Embryonic facial prominence (tissue), 1 donor: ENCODE measurements at regions not wholly inside any gene's neighbourhood (a gene's known extent, or its start where the extent isn't known, plus 50 kb on each side); places are given as distances from the start of the nearest gene placed in this dataset.

Experiments
- DNase-seq: peaks from one replicate; pipeline ENCODE4 v3.0.0-alpha.2; 2016; ENCODE audit errors: extremely low spot score

DNA sequence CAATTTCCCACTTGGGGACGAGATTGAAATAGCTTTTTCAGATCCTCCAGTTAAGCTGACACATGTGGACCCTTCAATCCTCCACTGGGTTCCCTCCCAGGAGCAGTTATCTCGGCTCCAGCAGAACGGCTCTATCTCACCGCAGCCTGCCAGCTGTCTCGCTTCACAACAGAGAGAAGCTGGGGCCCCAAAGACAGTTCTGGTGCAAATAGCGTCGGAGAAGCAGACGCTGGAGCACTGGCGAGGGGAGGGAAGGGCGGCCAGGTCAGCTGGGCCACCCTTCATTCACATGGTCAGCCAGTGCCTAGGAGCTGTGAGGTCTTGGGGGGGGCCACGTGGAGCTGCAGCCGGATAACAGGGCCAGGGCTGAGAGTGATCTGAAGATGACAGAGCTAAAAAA lies 141.3 kb upstream of the SDK2 start:
- no peak for DNase-seq

DNA sequence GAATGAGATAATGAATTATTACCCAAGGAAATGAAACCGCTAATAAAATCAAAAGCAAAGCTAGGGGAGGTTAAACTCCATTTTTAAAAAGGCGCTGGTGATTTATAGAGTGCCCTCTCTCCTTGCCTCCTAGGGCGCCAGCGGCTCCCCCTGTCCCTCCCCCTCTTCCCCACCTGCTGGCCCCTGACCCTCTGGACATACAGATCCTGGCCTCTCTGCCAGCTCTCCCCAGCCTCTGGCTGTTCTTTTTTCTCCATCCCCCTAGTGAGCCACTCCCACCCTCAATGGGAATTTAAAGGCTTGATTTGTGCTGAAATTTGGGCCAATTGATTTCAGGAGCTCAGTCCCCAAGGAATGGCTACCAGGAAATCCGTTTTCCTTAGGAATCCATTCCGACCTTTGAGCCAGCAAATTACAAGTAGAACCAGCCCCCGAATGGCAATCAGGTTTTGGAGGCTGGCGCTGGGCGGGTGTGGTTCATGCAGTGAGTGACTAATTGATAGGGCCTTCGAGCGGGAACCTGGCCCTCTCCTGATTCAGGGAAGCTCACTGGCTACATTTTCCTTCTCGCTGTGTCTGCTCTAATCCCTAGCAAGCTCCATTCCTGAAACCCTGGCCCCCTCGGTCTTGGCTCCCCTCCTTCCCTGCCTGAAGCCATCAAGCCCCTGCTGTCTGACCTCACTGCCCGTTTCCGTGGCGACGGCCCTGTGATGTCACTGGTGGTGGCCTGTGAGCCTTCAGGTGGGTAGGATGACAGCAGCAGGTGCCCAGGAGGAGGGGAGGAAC lies 141.9 kb upstream of the SDK2 start:
- DNase-seq: no peak

DNA sequence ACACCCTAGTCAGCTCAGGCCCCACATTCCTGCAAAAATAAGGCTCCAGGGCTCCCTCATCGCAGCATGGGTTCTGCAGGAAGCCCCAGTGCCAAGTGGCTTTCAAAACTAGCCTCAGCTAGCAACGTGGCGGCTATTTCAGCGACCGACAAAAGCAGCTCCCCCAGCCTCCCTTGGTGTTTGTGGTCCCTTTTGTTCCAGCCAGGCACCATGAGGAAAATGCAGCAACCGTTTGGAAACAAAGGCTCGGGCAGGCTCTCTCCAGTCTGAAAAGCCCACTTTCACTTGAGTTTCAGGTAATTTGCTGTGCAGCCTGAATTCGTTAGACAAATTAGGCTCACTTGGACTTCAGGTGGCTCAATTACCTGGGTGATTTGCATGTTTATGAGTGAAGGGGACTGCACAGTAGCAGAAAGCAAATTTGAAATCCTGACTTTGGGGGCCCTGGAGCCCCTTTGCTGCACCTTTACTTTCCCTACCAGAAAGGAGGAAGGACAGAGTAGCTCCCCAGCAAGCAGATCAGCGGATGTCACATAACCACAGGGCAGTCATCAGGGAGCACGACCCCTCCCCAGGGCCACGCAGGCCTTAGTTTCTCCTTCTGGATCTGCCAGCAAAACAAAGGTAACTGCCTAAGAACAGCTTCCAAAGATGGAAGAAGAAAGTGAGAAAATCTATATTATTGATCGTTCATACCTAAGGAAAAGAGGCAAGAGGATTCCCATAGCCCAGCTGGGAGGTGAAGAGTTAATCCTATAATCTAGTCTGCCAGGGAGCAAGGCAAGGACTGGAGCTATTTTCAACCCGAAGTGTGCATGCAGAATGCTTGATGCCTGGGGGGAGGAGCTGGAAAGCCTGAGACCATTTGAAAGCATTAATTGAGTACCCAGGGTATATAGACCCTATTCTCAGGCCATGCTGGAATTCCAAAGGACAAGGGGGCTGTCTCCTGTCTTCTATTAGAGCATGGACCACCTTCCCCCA lies 143.1 kb upstream of the SDK2 start:
- no peak for DNase-seq

DNA sequence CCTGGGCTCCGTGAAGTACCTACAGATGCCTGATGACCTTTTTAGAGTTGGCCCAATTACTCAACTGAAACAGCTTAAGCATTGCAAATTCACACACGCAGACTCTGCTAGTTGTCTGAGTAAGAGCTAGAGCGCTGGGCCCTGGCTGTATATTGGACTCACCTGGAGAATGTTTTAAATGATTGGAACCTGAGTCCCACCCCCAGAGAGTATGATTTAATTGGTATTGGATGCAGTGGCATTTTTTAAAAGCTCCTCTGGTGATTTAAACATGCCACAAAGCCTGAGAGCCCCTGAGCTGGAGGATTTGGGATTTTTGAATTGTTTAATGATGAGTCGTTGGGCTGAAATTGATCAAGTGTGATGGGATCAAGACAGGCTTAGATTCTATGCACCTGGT lies 143.9 kb upstream of the SDK2 start:
- no peak for DNase-seq

DNA sequence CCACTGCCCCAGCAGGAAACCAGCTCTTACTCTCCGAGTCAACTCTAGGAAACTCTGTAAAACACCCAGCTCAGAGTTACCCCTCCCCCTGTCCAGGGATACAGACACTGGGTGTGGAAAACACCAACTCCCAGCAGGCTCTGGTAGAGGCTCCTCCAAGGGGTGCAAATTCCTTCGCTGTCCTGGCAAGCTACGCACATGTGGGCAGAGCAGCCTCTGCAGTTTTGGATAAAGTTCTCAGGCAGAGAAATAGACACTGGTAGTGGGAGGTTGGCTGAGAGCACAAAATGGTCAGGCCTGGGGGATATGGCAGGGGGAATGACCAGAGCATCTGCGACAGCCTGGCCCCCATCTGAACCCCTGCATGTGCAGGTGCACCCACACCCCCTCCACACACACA lies 146.9 kb upstream of the SDK2 start:
- DNase-seq: no peak

DNA sequence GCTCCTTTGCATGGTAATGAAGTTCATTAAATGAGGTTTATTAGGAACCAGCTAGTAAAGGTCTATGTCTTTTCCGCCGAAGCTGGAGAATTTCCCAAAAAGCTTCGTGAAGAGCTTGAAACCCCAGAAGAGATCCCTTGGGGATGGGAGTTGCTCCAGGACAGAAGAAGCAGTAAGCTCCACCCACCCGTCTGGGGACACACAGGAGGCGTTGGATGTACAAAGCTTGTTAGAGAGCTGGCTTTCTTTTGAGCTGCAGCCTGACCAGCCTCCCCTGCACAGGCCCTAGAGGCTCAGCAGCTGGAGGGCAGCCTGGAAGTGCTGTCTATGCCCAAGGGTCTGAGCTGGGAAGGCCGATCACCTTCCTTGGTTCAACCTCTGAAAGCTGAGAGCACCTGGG lies 147.4 kb upstream of the SDK2 start:
- no peak for DNase-seq

DNA sequence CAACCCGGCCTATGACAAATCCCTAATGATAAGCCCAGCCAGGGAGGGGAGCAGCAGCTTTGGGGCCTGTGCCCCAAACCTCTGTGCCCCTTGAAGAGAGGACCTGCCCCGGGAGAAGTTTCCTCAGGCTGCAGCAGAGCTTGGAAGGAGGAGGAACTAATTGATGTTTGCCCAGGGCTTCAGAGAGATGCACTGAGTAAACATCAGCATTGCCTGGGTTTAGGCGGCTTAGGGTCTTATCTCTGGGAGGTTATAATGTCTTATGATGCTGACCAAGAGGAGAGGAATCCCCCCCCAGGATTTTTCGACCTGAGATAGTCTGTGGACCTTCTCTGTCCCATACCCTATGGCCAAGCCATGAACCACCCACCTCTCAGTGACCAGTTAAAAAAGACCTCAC lies 148.7 kb upstream of the SDK2 start:
- no peak for DNase-seq

DNA sequence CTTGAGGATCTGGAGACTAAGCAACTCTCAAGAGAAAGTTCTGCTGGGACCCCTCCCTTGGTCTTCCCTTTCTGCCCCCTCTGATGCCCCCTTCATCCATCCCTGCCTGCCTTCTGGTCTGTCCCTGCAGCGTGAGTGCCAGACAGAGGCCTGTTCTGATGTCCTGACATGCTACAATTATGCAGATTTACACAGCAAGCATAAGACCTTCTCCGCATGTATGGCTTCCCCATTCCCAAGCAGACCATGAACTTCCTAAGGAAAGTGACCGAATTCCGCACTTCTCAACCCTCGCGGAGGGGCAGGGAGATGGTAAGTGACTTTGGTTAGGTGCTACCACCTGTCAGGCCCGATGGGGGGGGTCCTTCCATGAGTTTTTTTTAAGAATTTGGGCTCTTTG lies 150.1 kb upstream of the SDK2 start:
- DNase-seq: no peak

DNA sequence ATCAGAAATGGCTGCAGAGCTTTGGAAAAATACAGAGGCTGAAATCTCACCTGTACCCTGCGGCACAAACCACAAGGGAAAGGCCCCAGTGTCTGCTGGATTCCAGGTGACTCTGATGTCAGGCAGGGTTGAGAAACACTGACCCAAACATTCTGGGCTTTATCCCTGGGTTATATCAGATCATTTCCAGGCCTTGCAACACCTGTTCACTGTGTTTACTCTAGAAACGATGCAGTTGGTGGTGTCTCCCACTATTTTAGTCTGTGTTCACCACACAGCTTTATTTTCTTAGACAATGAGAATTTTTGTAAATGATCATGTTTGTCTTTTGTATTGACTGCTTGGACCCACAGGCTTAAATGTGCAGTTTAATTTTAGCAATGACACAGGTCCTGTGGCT lies 151.5 kb upstream of the SDK2 start:
- no peak for DNase-seq

DNA sequence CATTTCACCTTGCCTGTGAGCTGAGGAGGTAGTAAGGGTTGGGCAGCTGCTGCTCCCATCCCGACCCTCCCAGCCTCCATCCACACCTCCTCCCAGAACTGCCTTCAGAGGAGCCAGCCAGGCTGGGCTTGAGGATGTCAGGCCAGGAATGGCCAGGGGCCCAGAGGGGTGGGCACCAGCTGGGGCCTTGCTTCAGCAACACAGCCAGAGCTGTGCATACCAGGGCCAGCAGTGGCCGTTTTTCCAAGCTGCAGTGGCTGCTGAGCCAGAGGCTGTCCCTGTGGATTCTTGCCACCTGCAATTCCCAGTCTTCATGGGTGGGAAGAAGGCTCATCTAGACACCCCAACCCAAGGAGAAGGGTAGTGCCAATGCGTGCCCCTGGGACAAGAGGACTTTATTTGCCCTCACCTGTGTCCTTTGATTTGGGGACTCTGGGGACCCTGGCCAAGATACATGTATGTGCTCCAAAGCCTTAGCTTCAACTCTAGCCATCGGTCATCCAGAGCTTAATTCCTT lies 153.4 kb upstream of the SDK2 start:
- no peak for DNase-seq

DNA sequence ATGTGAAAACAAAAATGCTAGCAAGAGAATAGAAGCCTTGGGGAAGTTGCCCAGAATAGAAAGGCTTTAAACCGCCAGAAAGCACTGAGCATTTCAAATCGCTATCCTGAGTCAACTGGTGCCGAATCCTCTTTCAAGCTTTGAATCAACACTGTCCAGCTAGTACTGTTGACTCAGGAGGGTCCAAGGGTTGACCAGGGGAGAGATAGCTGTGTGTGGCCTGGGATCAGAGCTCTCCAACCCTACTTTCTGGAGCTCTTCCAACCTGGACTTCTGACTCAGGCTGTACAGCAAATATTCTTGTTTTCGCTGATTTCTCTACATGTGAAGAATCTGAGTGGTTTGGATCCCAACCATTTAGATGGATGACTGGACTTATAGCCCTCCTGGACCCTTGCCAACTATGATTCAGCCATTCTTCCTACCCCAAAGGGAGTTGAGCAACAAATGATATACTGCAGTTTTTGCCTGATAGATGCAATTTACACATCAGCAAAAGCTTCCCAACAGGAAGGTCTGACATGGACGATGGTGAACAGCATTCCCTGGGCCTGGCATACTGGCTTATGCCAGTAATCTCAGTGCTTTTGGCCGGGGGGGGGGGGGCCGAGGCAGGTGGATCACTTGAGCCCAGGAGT lies 154.0 kb upstream of the SDK2 start:
- DNase-seq: no peak

DNA sequence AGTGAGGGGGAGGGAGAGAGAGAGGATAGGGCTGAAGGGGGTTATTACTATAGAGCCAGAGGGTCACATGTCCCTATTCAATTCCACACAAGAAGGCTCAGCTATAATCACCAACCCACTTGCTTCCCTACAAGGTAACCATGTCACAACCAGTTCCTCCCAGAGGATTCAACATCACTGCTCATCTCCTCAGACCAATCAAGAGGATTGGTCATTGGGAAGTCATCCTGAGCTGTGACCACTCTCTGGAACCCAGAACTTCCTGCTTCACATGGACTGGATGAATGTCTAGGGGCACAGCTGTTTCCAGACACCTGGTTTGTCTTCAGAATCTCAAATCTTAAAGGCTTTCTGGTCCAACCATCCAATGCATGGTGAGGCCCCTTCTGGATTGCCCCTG lies 154.9 kb upstream of the SDK2 start:
- DNase-seq: no peak

DNA sequence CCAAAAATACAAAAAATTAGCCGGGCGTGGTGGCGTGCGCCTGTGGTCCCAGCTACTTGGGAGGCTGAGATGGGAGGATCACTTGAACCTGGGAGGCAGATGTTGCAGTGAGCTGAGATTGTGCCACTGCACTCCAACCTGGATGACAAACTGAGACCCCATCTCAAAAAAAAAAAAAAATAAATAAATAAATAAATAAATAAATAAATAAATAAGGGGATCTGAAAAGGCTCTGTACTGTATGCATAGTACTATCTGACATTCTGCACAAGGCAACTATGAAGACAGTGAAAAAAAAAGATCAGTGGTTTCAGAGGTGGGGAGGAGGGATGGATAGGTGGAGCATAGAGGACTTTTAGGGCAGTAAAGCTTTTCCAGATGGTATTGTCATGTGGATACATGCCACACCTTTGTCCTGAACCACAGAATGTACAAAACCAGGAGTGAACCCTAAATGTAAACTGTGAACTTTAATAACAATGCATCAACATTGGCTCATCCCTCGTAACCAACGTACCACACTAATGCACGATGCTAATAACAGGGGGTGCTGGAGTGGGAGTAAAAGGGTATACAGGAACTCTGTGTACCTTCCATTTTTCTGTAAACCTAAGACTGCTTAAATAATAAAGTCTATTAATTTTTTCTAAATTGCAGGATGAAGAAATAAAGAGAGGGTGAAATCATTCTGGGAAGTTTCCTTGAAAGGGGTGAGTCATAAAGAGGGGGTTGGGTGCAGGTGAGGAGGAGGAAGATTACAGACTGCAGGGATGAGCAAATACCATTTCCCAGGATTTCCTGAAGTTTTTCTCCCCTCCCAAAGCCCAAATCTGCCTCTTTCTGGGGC lies 155.8 kb upstream of the SDK2 start:
- no peak for DNase-seq

DNA sequence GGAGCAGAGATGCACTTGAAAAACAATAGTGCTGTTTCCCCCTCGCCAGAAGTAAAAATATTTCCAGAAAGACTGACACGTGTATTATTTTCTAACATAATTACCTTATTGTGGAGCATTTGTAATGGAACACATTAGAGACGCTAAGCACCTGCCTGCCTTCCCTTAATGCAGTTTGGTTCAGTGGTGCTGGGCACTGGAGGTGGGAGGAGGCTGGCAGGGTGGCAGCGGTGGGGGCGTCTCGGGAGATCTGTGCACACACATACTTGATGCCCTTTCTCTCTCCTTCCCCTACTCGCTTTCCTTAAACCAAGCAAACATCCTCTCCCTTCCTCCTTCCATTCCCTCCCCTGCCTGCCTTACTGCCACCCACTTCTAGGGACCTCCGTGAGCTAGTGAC lies 156.6 kb upstream of the SDK2 start:
- no peak for DNase-seq

DNA sequence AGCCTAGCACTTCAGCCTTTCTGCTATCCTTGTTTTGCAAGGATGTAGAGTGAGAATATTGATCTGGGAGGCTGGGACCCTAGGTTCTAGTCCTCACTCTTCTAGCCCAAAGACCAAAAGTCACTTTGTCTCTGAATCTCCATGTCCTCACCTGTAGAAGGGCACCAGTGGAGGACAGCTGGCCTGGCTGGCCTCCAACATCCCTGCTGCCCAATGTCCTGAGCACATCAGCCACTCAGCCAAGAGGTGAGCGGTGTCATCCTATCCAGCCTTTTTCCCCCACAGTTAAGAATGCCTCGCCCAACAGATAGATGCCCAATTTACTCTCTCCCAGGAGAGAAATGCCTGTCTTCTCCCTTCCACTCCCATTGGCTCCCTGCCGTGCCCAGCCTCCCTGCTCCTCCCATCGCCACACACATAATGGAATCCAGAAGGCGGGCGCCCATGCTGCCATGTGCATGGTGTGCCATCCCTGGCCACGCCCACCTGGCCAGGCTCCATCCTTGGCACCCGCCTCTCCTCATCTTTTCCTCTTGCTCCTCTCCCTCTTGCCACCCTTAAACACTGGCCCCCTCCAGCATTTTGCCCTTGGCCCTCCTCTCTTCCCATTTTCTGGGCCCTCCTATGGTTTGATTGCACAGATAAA lies 157.3 kb upstream of the SDK2 start:
- DNase-seq: no peak

DNA sequence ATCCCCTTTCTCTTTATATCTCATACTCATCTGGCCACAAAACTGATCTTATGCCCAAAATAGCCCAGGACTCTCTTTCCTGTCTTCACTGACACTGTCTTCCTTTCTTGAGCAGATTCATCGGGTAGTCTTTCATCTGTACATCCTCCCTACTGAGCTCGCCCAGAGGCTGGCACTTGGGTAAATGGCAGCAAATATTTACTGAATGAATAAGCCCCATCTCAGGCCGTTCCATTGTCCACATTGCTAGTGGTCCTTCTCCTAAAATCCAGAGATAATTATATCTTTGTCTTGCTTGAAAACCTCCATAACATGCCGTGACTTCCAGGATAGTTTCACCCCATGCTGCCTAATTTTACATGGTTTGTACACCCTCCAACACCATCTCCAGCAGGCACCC lies 158.1 kb upstream of the SDK2 start:
- no peak for DNase-seq

DNA sequence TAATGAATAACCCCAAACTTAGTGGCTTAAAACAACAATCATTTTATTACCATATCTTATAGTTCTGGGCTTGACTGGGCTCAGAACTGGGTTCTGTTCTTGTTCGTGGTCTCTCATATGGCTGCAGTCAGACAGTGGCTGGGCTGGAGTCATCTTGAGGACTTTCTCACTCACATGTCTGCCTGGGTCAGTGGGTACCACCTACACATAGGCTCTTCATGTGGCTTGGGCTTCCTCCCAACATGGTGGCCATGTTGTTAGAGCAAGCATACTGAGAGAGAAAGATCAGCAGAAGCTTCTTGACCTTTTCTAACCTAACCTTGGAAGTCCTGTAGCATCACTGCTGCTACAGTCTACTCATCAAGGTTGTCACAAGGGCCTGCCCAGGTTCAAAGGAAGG lies 158.6 kb upstream of the SDK2 start:
- no peak for DNase-seq

DNA sequence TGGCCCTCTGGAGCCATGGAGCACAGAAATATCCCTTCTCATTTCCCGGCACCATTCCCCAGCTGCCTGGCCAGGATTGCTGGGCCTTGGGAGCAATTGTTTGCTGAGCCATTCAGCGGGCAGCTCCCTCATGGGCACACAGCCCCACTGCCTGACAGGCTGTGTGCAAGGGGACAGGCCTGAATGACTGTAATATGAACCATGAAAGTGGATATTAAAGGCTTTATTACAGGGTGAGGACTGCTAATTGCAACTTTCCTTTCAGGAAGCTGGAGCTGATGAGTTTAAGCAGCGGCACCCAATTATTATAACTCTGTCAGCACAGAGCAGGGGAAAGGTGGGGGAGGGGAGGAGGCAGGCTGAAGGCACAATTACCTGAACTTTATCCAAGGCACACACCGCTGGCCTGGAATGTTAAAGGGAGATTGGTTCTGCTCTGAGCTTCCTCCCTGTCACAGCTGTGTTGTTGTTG lies 159.8 kb upstream of the SDK2 start:
- no peak for DNase-seq

DNA sequence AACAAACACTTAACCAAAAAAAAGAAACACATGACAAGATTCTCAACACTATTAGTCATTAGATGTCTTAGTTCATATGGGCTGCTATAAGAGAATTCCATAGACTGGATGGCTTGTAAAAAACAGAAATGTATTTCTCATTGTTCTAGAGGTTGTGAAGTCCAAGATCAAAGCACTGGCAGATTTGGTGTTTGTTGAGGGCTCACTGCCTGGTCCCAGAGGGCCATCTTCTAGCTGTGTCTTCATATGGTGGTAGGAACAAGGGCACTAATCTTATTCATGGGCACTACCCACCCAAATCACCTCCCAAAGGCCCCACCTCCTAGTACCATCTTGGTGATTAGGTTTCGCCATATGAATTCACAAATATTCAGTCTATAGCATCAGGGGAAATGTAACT lies 162.5 kb upstream of the SDK2 start:
- DNase-seq: no peak

DNA sequence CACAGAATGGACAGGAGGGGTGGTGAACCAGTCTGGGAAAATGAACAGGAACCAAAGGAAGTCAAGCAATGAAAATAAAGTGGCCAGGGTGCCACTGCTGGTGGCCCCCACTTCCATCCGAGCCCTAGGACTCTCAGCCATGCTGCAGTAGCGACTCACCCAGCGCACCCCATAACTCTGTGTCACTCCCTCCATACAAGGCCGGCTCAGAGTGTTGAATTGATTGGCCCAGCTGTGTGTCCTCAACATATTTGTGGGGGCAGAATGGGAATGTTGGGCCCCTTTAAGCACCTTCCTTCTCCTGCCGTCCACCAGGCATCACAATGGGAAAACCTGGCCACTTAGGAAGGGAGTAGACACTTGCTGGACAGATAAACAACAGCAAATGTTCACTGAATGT lies 169.0 kb upstream of the SDK2 start:
- no peak for DNase-seq

DNA sequence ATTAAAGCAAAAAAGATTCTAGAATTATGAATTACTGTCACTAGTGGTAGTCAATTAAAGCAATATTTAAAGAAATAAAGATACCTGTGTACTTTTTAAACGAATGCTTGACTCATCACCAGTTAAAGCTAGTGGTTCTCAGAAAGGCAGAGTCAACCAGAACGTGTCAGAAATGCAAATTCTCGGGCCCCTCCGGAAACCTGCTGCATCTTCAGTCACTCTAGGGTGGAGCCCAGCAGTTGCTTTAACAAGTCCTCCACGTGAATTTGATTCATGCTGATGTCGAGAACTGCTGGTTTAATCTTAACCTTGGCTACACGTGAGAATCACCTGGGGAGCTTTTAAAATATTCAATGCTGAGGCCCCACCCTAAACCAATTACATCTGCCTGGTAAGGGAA lies 169.8 kb upstream of the SDK2 start:
- DNase-seq: no peak
